CD4-positive, alpha-beta T cell (primary cell): ENCODE measurements at regions not wholly inside any gene's neighbourhood (a gene's known extent, or its start where the extent isn't known, plus 50 kb on each side); places are given as distances from the start of the nearest gene placed in this dataset.

ENCODE experiments used
- ATAC-seq: fragments of 200-7000 bp; cut with Tn5 transposase; one replicate; pipeline ENCODE4 v1.10.0; 2022; ENCODE audit warnings: mild to moderate bottlenecking; ENCODE audit not compliant: poor library complexity
- CTCF ChIA-PET: fragments of 350-600 bp; sonication (Branson Sonifier 250); formaldehyde crosslinking; loops from one replicate; lab custom pipeline; 2021; ENCODE audit warnings: antibody characterized with exemption, inconsistent platforms; lab: Charles Lee
- POLR2A ChIA-PET: fragments of 350-600 bp; sonication (Branson Sonifier 250); formaldehyde crosslinking; loops from one replicate; lab custom pipeline; 2021; ENCODE audit warnings: antibody characterized with exemption, inconsistent platforms; lab: Charles Lee
- DNase-seq, 14 experiments: peaks; one replicate each; pipeline ENCODE4 v3.0.0-alpha.2; 2013 to 2020; ENCODE audit warnings: mixed read lengths in 2 of 14
- H3K27ac ChIP-seq, 2 donors: one replicate each; pipeline versions ENCODE4 v1.5.1 to v1.7.0; 2013; ENCODE audit warnings: low read length in 2 of 2, low read depth in 1 of 2, mild to moderate bottlenecking in 1 of 2
- H3K27me3 ChIP-seq, 2 experiments: 1 replicate in 1 of 2; 2 replicates in 1 of 2; pipeline versions ENCODE4 v1.6.1 to v1.7.0; 2013; ENCODE audit warnings: low read length in 2 of 2, control low read depth in 1 of 2, mild to moderate bottlenecking in 1 of 2, moderate library complexity in 1 of 2; ENCODE audit not compliant: insufficient read depth in 2 of 2, control insufficient read depth in 1 of 2
- H3K36me3 ChIP-seq: one replicate; pipeline ENCODE4 v1.6.1; 2013; ENCODE audit warnings: low read length, control low read depth; ENCODE audit not compliant: insufficient read depth
- H3K4me1 ChIP-seq: one replicate; pipeline ENCODE4 v1.6.1; 2013; ENCODE audit warnings: low read length, control low read depth; ENCODE audit not compliant: insufficient read depth
- H3K4me3 ChIP-seq: one replicate; pipeline ENCODE4 v1.5.1; 2013; ENCODE audit warnings: mild to moderate bottlenecking, low read length, moderate library complexity
- H3K9me3 ChIP-seq, 2 experiments: 1 replicate in 1 of 2; 2 replicates in 1 of 2; pipeline versions ENCODE4 v1.6.1 to v1.7.0; 2013; ENCODE audit warnings: low read length in 2 of 2, mild to moderate bottlenecking in 2 of 2, control low read depth in 1 of 2, moderate library complexity in 1 of 2; ENCODE audit not compliant: control insufficient read depth in 1 of 2, insufficient read depth in 1 of 2
- H3K27ac Mint-ChIP-seq: one replicate; pipeline ENCODE4 v1.8.0; 2020; ENCODE audit warnings: mixed read lengths
- H3K27me3 Mint-ChIP-seq: one replicate; pipeline ENCODE4 v1.8.0; 2021; ENCODE audit warnings: mixed read lengths
- H3K36me3 Mint-ChIP-seq: one replicate; pipeline ENCODE4 v1.8.0; 2021; ENCODE audit warnings: low read depth, mixed read lengths
- H3K4me1 Mint-ChIP-seq: one replicate; pipeline ENCODE4 v1.8.0; 2021; ENCODE audit warnings: low read depth, mixed read lengths
- H3K4me3 Mint-ChIP-seq: one replicate; pipeline ENCODE4 v1.8.0; 2020; ENCODE audit warnings: mild to moderate bottlenecking, mixed read lengths
- H3K9me3 Mint-ChIP-seq: one replicate; pipeline ENCODE4 v1.8.0; 2020; ENCODE audit warnings: mixed read lengths
- intact Hi-C, 2 experiments: fragments of 100-400 bp; cut with DNase I in 1 of 2; cut with micrococcal nuclease in 1 of 2; formaldehyde crosslinking; loops; one replicate each; pipeline versions ENCODE4 v1.15.1 to v1.9.0; 2023 to 2025; cut with DNase I, micrococcal nuclease
- TF ChIP-seq, protein P1 (sequence below): fragments of 200-600 bp; IDR thresholded peaks from one replicate; pipeline ENCODE4 v1.8.0; 2022; ENCODE audit warnings: antibody characterized with exemption, mild to moderate bottlenecking

DNA sequence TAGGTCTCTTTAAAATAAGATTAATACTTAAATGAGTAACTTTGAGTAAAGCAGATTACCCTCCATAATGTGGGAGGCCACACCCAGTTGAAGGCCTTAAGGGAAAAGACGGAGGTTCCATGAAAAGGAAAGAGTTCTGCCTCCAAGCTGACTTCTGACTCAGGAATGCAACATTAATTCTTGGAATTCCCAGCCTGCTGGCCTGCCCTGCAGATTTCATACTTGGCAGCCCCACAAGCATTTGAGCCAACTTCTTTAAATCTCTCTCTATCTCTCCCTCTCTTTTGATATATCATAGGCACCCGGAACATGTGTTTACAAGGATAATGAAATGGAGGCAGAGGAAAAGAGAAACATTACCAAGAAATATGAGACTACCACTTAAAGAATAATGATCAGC, 902.3 kb upstream of the MIR17HG start:
- Histone ChIP-seq H3K27ac (no peak overlapping the region), H3K4me1 (no peaks in the 10 kb centered on the region), H3K9me3 (peaks cover 3 to 6% of the 10 kb centered on the region in 2 experiments), H3K36me3 (no peaks in the 10 kb centered on the region), H3K27me3 (no peaks in the 10 kb centered on the region), H3K4me3 (no peak overlapping the region)
- CTCF ChIA-PET, result no interaction called here
- Mint-ChIP-seq H3K36me3 (no peaks in the 10 kb centered on the region), H3K4me1 (no peaks in the 10 kb centered on the region), H3K27me3 (no peaks in the 10 kb centered on the region), H3K9me3 (peaks cover 4% of the 10 kb centered on the region), H3K4me3 (no peak overlapping the region), H3K27ac (no peak overlapping the region)
- no peak for DNase-seq
- POLR2A ChIA-PET, result no interaction called here
- TF ChIP-seq, protein P1, sequence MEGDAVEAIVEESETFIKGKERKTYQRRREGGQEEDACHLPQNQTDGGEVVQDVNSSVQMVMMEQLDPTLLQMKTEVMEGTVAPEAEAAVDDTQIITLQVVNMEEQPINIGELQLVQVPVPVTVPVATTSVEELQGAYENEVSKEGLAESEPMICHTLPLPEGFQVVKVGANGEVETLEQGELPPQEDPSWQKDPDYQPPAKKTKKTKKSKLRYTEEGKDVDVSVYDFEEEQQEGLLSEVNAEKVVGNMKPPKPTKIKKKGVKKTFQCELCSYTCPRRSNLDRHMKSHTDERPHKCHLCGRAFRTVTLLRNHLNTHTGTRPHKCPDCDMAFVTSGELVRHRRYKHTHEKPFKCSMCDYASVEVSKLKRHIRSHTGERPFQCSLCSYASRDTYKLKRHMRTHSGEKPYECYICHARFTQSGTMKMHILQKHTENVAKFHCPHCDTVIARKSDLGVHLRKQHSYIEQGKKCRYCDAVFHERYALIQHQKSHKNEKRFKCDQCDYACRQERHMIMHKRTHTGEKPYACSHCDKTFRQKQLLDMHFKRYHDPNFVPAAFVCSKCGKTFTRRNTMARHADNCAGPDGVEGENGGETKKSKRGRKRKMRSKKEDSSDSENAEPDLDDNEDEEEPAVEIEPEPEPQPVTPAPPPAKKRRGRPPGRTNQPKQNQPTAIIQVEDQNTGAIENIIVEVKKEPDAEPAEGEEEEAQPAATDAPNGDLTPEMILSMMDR, result no peak
- no peak for ATAC-seq
- intact Hi-C loops, result no loop called here

DNA sequence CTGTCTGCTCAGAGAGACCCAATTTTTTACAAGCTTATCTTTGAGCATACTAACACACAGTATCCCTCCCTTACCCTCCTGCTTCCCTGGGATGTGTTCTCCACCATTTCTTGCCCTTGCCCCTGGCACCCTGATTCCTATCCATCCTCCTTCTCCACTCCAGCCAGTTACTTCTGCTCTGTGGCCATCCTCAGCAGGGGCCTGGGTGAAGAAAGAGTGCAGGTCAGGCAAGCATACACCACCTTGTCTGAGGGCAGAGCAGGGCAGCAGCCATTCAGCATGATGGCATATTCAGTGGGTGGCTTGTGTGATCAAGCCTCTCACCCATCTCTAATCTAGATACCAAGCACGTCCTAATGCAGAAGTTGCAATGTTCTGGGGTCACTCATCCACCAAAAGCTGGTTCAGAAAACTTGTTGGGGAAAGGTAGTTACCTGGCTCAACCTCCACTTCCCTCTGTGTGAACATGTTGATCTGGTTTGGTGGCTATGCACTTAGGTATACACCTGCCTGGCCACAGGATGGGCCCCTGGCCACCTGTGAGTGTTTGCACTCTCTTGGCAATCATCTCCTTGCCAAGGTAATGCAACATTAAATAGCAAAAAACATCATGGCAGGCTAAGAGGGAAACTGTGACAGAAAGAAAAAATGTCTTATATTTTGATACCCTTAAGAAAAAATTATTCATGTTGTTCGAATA, 900.3 kb upstream of the MIR17HG start:
- no peaks in the 10 kb centered on the region for H3K36me3 ChIP-seq
- TF ChIP-seq, protein P1, result no peak
- intact Hi-C loops, result no loop called here
- H3K4me3 Mint-ChIP-seq, result no peak overlapping the region
- ChIA-PET CTCF (no interaction called here), POLR2A (no interaction called here)
- no peak overlapping the region for H3K4me3 ChIP-seq
- H3K9me3 Mint-ChIP-seq, result peaks cover 7% of the 10 kb centered on the region
- H3K36me3 Mint-ChIP-seq, result no peaks in the 10 kb centered on the region
- DNase-seq (no peak), ATAC-seq (no peak)
- H3K4me1 Mint-ChIP-seq, result no peaks in the 10 kb centered on the region
- H3K27me3 ChIP-seq, result no peaks in the 10 kb centered on the region
- no peaks in the 10 kb centered on the region for H3K27me3 Mint-ChIP-seq
- H3K4me1 ChIP-seq, result no peaks in the 10 kb centered on the region
- no peak overlapping the region for H3K27ac Mint-ChIP-seq
- H3K9me3 ChIP-seq, result peaks cover 0 to 3% of the 10 kb centered on the region in 2 experiments
- no peak overlapping the region for H3K27ac ChIP-seq

DNA sequence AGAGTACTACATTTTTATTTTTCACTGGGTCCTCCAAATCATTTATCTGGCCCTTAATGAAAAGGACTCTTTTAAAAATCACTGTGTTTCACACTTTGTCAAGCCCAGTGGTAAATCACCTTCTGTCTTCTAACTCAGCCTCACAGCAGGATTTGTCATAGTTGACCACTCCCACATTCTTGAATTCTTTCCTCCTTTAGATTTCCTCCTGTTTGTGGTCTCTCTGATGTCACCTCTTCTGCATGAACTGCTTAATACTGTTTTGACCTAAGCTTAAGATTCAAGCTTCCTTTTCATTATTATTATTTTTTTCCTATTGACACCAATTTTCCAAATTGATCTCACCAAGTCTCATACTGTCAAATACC, 899.8 kb upstream of the MIR17HG start:
- Histone ChIP-seq H3K4me1 (no peaks in the 10 kb centered on the region), H3K36me3 (no peaks in the 10 kb centered on the region), H3K27ac (no peak overlapping the region), H3K9me3 (peaks cover 0 to 5% of the 10 kb centered on the region in 2 experiments), H3K4me3 (no peak overlapping the region), H3K27me3 (no peaks in the 10 kb centered on the region)
- ChIA-PET POLR2A (no interaction called here), CTCF (no interaction called here)
- no peaks in the 10 kb centered on the region for H3K27me3 Mint-ChIP-seq
- peaks cover 7% of the 10 kb centered on the region for H3K9me3 Mint-ChIP-seq
- intact Hi-C loops, result no loop called here
- DNase-seq (no peak), ATAC-seq (no peak)
- TF ChIP-seq, protein P1, result no peak
- no peak overlapping the region for H3K27ac Mint-ChIP-seq
- H3K4me1 Mint-ChIP-seq, result no peaks in the 10 kb centered on the region
- no peaks in the 10 kb centered on the region for H3K36me3 Mint-ChIP-seq
- H3K4me3 Mint-ChIP-seq, result no peak overlapping the region
